Astrocyte of the spinal cord (primary cell): ENCODE measurements at regions not wholly inside any gene's neighbourhood (a gene's known extent, or its start where the extent isn't known, plus 50 kb on each side); places are given as distances from the start of the nearest gene placed in this dataset.
"Not testable (repeated sequence)": the region's sequence is repeated elsewhere in the genome, so short reads cannot be mapped to it uniquely, and the experiment has no call there.

Source experiments
- DNase-seq: peaks from one replicate; pipeline ENCODE4 v3.0.0; 2011; ENCODE audit warnings: low read depth, low spot score
- H3K4me3 ChIP-seq: 2 replicates; pipeline ENCODE4 v1.5.1; 2011; ENCODE audit warnings: low read depth, mild to moderate bottlenecking, low read length, moderate library complexity
- in situ Hi-C: cut with HindIII; loops from 2 replicates; pipeline ENCODE4 v1.10.0; 2017; ENCODE audit warnings: low sequenced_read_pairs
- TF ChIP-seq, protein P1 (sequence below): IDR thresholded peaks from 2 replicates; pipeline ENCODE4 v1.5.1; 2012; ENCODE audit warnings: low read depth, mild to moderate bottlenecking, low read length, inconsistent platforms

DNA sequence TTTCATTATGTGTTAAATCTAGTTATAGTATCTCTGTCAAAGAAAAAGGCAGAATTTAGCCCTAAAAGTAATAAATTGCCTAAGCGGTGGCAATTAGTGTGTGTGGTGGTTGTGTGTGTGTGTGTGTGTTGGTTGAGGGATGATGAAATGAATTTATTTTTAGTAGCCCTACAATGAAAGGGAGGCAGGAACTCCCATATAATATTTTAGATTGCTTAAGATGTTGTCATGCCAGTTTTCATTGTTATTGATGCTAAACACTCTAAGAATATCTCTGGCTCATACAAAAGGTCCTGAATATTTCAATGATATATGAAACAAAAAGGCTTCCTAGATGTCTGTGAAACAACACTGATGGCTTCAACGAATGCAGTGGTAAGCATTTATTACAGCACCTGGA is 140.6 kb upstream of the TBC1D5 start:
- H3K4me3 ChIP-seq, result no peak overlapping the region
- TF ChIP-seq, protein P1, sequence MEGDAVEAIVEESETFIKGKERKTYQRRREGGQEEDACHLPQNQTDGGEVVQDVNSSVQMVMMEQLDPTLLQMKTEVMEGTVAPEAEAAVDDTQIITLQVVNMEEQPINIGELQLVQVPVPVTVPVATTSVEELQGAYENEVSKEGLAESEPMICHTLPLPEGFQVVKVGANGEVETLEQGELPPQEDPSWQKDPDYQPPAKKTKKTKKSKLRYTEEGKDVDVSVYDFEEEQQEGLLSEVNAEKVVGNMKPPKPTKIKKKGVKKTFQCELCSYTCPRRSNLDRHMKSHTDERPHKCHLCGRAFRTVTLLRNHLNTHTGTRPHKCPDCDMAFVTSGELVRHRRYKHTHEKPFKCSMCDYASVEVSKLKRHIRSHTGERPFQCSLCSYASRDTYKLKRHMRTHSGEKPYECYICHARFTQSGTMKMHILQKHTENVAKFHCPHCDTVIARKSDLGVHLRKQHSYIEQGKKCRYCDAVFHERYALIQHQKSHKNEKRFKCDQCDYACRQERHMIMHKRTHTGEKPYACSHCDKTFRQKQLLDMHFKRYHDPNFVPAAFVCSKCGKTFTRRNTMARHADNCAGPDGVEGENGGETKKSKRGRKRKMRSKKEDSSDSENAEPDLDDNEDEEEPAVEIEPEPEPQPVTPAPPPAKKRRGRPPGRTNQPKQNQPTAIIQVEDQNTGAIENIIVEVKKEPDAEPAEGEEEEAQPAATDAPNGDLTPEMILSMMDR, result no peak
- in situ Hi-C loops, result no loop called here
- no peak for DNase-seq

DNA sequence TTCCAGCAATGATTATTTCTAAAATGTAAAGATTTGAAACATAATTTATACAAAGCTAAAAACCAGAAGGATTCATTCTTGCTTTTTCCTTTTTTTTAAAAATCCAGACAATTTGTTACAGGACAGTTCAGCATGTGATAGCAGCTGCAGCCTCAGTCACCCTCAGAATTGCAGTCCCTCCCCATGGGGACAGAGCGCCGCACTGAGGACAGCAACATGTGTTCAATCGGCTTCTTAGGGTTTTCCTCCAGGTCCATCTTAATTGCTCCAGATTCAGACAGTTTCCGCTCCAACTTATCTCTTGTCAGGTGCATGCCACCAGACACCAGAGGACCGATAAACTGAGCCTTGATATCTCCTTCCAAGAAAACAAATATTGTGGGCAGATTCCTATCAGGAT is 134.9 kb upstream of the TBC1D5 start:
- DNase-seq, result no peak
- H3K4me3 ChIP-seq, result no peak overlapping the region
- in situ Hi-C loops, result no loop called here
- TF ChIP-seq, protein P1, result no peak

DNA sequence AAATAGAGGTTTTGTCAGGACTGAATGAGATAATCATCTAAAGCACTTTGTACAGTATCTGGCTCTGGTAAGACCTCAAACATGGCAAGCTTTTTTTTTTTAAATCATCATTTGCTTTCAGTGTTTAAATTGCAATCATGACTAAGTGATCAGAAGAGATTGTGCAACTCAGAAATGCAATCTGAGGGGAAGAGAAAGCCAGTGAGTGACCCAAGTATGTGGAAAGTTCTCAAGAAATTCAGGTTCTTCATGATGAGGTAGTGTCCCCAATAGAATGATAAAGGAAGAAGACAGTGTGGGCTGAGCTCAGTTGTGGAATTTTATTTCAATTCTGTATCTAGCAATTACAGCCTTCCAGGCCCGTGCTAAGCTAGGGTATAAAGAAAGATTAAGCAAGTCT is 132.2 kb upstream of the TBC1D5 start:
- in situ Hi-C loops, result no loop called here
- H3K4me3 ChIP-seq, result no peak overlapping the region
- DNase-seq, result no peak
- TF ChIP-seq, protein P1, result no peak

DNA sequence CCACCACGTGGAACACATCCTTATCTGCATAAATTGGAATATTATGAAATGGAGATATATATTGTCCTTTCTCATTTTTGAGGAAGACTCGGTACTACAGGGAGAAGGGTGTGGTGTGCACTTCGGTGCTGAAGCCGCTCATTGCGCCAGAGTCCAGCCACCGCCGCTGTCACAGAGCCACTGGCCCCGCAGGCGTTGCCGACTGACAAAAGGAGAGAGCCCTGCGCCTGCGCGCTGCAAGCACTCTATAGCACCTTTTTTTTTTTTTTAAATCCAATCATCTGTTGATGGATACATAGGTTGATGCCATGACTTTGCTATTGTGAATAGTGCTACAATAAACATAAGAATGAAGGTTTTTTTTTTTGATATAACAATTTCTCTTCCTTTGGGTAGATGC is 130.0 kb upstream of the TBC1D5 start:
- no peak overlapping the region for H3K4me3 ChIP-seq
- DNase-seq, result no peak
- TF ChIP-seq, protein P1, result no peak
- in situ Hi-C loops, result no loop called here

DNA sequence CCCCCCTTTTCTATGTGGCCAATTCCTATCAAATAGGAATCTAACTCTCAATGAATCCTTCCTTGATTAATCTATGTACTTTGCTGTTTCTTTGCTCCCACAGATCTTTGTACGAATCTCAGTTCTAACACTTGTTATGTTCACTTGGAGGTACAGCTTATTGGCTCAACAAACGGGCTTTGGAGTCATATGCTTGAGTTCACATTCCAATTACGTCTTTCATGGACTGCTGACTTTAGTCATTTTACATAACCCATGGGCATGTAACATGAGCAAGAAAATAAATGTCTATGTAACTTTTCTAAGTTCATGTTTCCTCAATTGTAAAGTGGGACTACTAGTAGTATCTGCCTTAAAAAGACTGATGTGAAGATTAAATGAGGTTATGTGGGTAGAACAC is 123.2 kb upstream of the TBC1D5 start:
- TF ChIP-seq, protein P1, result no peak
- H3K4me3 ChIP-seq, result no peak overlapping the region
- in situ Hi-C loops, result no loop called here
- DNase-seq, result no peak

DNA sequence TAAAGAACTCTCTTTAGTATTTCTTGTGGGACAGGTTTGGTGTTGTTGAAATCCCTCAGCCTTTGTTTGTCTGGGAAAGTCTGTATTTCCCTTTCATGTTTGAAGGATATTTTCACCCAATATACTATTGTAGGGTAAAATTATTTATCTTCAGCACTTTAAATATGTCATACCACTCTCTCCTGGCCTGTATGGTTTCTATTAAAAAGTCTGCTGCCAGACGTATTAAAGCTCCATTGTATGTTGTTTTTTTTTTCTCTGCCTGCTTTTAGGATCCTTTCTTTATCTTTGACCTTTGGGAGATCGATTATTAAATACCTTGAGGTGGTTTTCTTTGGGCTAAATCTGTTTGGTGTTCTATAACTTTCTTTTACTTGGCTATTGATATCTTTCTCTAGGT is 119.0 kb upstream of the TBC1D5 start:
- TF ChIP-seq, protein P1, result no peak
- no peak for DNase-seq
- in situ Hi-C loops, result no loop called here
- H3K4me3 ChIP-seq, result no peak overlapping the region

- in situ Hi-C loops, DNase-seq, H3K4me3 ChIP-seq: not testable (repeated sequence)
Observed at GRCh38 chr3:17860840-17861471, 118.5 kb upstream of the TBC1D5 start.
